ENCODE measurements at regions not wholly inside any gene's neighbourhood (a gene's known extent, or its start where the extent isn't known, plus 50 kb on each side); places are given as distances from the start of the nearest gene placed in this dataset.

GRCh38 chr3:94221829-94222228, 159.0 kb downstream of the NSUN3 start (continued):
- TF ChIP-seq ATF3 (IDR thresholded peaks at IDR 0.05; ENCODE audit: insufficient read depth, low read depth, low read length), result no peak
- no peak for TF ChIP-seq RFX5 (IDR thresholded peaks at IDR 0.05; ENCODE audit: borderline replicate concordance, low read depth, low read length)
- TF ChIP-seq CHD2 (IDR thresholded peaks at IDR 0.05; ENCODE audit: low read length), result no peak
- no peak for TF ChIP-seq CHD7 (IDR thresholded peaks at IDR 0.05; ENCODE audit: insufficient replicate concordance, low read length)

Measured in H1 (cell line).